Parathyroid adenoma (tissue), 2 donors: ENCODE measurements at regions not wholly inside any gene's neighbourhood (a gene's known extent, or its start where the extent isn't known, plus 50 kb on each side); places are given as distances from the start of the nearest gene placed in this dataset.

Source experiments
- H2AFZ ChIP-seq: fragments of 300-600 bp; sonication (generic); one replicate; pipeline ENCODE4 v1.7.0; 2017; ENCODE audit warnings: antibody characterized with exemption, mild to moderate bottlenecking
- H3K27ac ChIP-seq: fragments of 300-600 bp; sonication (generic); one replicate; pipeline ENCODE4 v1.7.0; 2017
- H3K27me3 ChIP-seq: fragments of 300-600 bp; sonication (generic); one replicate; pipeline ENCODE4 v1.7.0; 2017; ENCODE audit warnings: low read length; ENCODE audit not compliant: control insufficient read depth, insufficient read depth
- H3K36me3 ChIP-seq: fragments of 300-600 bp; sonication (generic); one replicate; pipeline ENCODE4 v1.7.0; 2017; ENCODE audit warnings: low read length; ENCODE audit not compliant: control insufficient read depth, insufficient read depth
- H3K4me1 ChIP-seq: fragments of 300-600 bp; sonication (generic); one replicate; pipeline ENCODE4 v1.7.0; 2017; ENCODE audit warnings: control low read depth
- H3K4me2 ChIP-seq: fragments of 300-600 bp; sonication (generic); one replicate; pipeline ENCODE4 v1.7.0; 2017; ENCODE audit warnings: low read length
- H3K4me3 ChIP-seq: fragments of 300-600 bp; sonication (generic); one replicate; pipeline ENCODE4 v1.7.0; 2017; ENCODE audit warnings: low read depth, low read length
- H3K79me2 ChIP-seq: fragments of 300-600 bp; sonication (generic); one replicate; pipeline ENCODE4 v1.7.0; 2017; ENCODE audit warnings: control low read depth
- H3K9ac ChIP-seq: fragments of 300-600 bp; sonication (generic); one replicate; pipeline ENCODE4 v1.7.0; 2017; ENCODE audit warnings: mild to moderate bottlenecking
- H3K9me3 ChIP-seq: fragments of 300-600 bp; sonication (generic); one replicate; pipeline ENCODE4 v1.7.0; 2017; ENCODE audit warnings: low read length; ENCODE audit not compliant: control insufficient read depth
- CTCF ChIP-seq: fragments of 300-600 bp; sonication (generic); IDR thresholded peaks from one replicate; pipeline ENCODE4 v1.7.0; 2017; ENCODE audit warnings: antibody characterized with exemption, mild to moderate bottlenecking
- donor health status: primary hyperparathyroidism.

GRCh38 chr4:24440765-24441164, 143.6 kb downstream of the DHX15 start:
- Histone ChIP-seq H3K9ac (no peak overlapping the region), H2AFZ (no peak overlapping the region), H3K9me3 (no peaks in the 10 kb centered on the region), H3K4me1 (no peaks in the 10 kb centered on the region), H3K4me2 (no peak overlapping the region), H3K79me2 (no peaks in the 10 kb centered on the region), H3K36me3 (no peaks in the 10 kb centered on the region), H3K27me3 (no peaks in the 10 kb centered on the region), H3K27ac (no peak overlapping the region), H3K4me3 (no peak overlapping the region)
- no peak for TF ChIP-seq CTCF

DNA sequence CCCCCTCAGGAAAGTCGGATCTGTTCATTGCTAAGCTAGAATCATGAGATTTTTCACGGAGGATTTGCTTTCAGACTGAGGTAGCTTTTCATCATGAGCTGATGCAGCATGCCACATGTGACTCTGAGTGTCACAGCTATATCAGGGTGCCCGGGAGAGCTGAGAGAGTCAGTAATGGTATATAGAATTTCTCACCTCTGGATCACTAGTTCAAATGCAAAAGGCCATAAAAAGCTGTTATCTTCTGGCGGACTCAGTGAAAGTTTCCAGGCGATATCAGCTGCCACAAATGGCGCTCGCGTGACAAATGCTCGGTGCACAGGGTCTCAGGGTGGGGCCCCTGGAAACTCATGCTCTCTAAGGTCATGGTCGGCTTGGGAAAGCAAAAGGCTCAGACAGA, 150.1 kb downstream of the DHX15 start:
- H3K36me3 ChIP-seq, result no peaks in the 10 kb centered on the region
- no peak for TF ChIP-seq CTCF
- H3K4me1 ChIP-seq, result no peaks in the 10 kb centered on the region
- H3K27me3 ChIP-seq, result no peaks in the 10 kb centered on the region
- H3K4me2 ChIP-seq, result no peak overlapping the region
- H3K79me2 ChIP-seq, result no peaks in the 10 kb centered on the region
- H3K9ac ChIP-seq, result no peak overlapping the region
- H3K9me3 ChIP-seq, result no peaks in the 10 kb centered on the region
- H3K4me3 ChIP-seq, result no peak overlapping the region
- no peak overlapping the region for H3K27ac ChIP-seq
- H2AFZ ChIP-seq, result no peak overlapping the region

GRCh38 chr4:24433515-24434214, 150.7 kb downstream of the DHX15 start:
- no peak for TF ChIP-seq CTCF
- no peaks in the 10 kb centered on the region for H3K4me1 ChIP-seq
- no peak overlapping the region for H3K9ac ChIP-seq
- no peaks in the 10 kb centered on the region for H3K27me3 ChIP-seq
- H3K27ac ChIP-seq, result no peak overlapping the region
- H3K79me2 ChIP-seq, result no peaks in the 10 kb centered on the region
- H2AFZ ChIP-seq, result no peak overlapping the region
- no peak overlapping the region for H3K4me2 ChIP-seq
- H3K4me3 ChIP-seq, result no peak overlapping the region
- H3K36me3 ChIP-seq, result no peaks in the 10 kb centered on the region
- no peaks in the 10 kb centered on the region for H3K9me3 ChIP-seq

DNA sequence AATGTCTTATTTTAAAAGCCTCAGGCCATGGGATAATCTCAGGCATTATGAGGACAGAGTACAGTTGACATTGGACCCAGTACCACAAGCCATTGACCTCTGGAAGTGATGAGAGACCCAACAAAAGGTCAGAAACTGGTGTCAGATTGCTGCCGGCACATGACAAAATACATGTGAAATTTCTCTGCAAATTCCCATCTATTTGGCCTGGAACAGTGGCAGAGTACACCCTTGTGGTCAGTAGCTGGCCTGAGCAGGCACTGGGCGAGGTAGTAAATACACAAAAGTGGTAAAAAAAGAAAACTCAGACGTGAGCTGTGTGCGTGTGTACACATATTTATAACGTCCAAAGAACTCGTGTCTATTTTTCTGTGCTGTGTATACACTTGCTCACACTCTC, 155.5 kb downstream of the DHX15 start:
- no peaks in the 10 kb centered on the region for H3K9me3 ChIP-seq
- no peak overlapping the region for H3K9ac ChIP-seq
- H3K79me2 ChIP-seq, result no peaks in the 10 kb centered on the region
- H3K27ac ChIP-seq, result no peak overlapping the region
- no peaks in the 10 kb centered on the region for H3K4me1 ChIP-seq
- no peak overlapping the region for H2AFZ ChIP-seq
- no peaks in the 10 kb centered on the region for H3K27me3 ChIP-seq
- no peak overlapping the region for H3K4me3 ChIP-seq
- H3K36me3 ChIP-seq, result no peaks in the 10 kb centered on the region
- H3K4me2 ChIP-seq, result no peak overlapping the region
- no peak for TF ChIP-seq CTCF

GRCh38 chr4:24426557-24426956, 157.8 kb downstream of the DHX15 start:
- Histone ChIP-seq H3K27me3 (no peaks in the 10 kb centered on the region), H3K36me3 (no peaks in the 10 kb centered on the region), H2AFZ (no peak overlapping the region), H3K4me2 (no peak overlapping the region), H3K4me1 (no peaks in the 10 kb centered on the region), H3K9ac (no peak overlapping the region), H3K79me2 (no peaks in the 10 kb centered on the region), H3K4me3 (no peak overlapping the region), H3K27ac (no peak overlapping the region), H3K9me3 (no peaks in the 10 kb centered on the region)
- TF ChIP-seq CTCF, result no peak
